HFFc6 (cell line): ENCODE measurements at regions not wholly inside any gene's neighbourhood (a gene's known extent, or its start where the extent isn't known, plus 50 kb on each side); places are given as distances from the start of the nearest gene placed in this dataset.

Experiments used
- DNase-seq: peaks from one replicate; pipeline ENCODE4 v3.0.0-alpha.2; 2018
- H3K27ac Mint-ChIP-seq: 2 replicates; pipeline ENCODE4 v1.8.0; 2020; ENCODE audit warnings: mild to moderate bottlenecking, mixed read lengths
- H3K27me3 Mint-ChIP-seq: 2 replicates; pipeline ENCODE4 v1.8.0; 2021; ENCODE audit warnings: mild to moderate bottlenecking, moderate library complexity, mixed read lengths; ENCODE audit not compliant: insufficient read depth
- H3K36me3 Mint-ChIP-seq: 2 replicates; pipeline ENCODE4 v1.8.0; 2021; ENCODE audit warnings: low read depth, mixed read lengths
- H3K4me1 Mint-ChIP-seq: 2 replicates; pipeline ENCODE4 v1.8.0; 2020; ENCODE audit warnings: low read depth, mixed read lengths
- H3K4me3 Mint-ChIP-seq: 2 replicates; pipeline ENCODE4 v1.8.0; 2020; ENCODE audit warnings: mild to moderate bottlenecking, moderate library complexity, mixed read lengths
- H3K9me3 Mint-ChIP-seq: 2 replicates; pipeline ENCODE4 v1.8.0; 2020; ENCODE audit warnings: mild to moderate bottlenecking, mixed read lengths
- CTCF ChIP-seq: fragments of 200-600 bp; sonication (generic); IDR thresholded peaks from 2 replicates; pipeline ENCODE4 v1.5.0; 2021; ENCODE audit warnings: antibody characterized with exemption, mild to moderate bottlenecking

- Mint-ChIP-seq H3K27ac (no peak overlapping the region), H3K4me3 (no peak overlapping the region), H3K27me3 (no peaks in the 10 kb centered on the region)
Observed at GRCh38 chr18:60746491-60746890, 373.9 kb upstream of the MC4R start.

DNA sequence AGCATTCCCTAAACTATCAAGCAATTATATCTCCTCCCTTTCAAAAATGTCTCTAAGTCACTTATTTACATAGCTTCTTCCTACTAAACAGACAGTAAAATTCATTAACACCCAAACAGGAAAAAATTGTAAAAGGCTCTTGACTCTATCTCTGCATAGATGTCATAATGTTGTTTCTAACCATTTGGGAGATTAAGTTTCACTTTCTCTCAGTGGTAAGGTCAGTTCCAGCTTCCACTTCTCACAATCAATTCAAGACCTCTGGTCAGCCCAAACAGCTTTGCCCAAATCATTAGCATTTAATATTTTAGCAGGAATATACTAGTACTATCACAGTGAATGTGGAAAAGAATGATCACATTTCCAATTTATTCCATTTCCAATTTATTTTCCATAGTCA lies 374.3 kb upstream of the MC4R start:
- peaks cover 16% of the 10 kb centered on the region for H3K9me3 Mint-ChIP-seq

More at GRCh38 chr18:60746491-60746890, 373.9 kb upstream of the MC4R start:
- no peak for TF ChIP-seq CTCF
- DNase-seq = no peak
- peaks cover 16% of the 10 kb centered on the region for H3K9me3 Mint-ChIP-seq
- H3K4me1 Mint-ChIP-seq = no peaks in the 10 kb centered on the region
- no peaks in the 10 kb centered on the region for H3K36me3 Mint-ChIP-seq

DNA sequence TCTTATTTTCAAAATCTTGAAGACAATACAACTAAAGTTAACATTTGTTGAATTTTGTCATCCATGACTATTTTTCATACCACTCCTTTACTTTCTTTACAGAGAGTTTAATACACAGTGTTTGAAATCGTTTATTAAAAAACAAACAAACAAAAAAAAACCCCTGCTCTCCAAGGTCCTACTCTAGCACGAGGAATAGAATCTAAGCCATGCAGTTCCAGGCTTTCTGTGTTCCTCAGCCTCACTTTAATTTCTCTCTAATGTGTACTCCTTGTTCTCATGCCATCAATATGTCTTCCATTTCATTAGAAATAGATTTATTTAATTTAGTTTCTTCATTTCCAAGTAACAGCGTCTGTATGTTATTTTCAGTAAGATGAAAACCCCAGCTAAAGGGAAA lies 381.2 kb upstream of the MC4R start:
- Mint-ChIP-seq H3K27me3 (no peaks in the 10 kb centered on the region), H3K27ac (no peak overlapping the region), H3K36me3 (no peaks in the 10 kb centered on the region), H3K9me3 (peaks cover 21% of the 10 kb centered on the region), H3K4me1 (no peaks in the 10 kb centered on the region), H3K4me3 (no peak overlapping the region)
- no peak for DNase-seq
- TF ChIP-seq CTCF = no peak

More for the DNA sequence above, 374.3 kb upstream of the MC4R start:
- TF ChIP-seq CTCF = no peak
- Mint-ChIP-seq H3K27me3 (no peaks in the 10 kb centered on the region), H3K4me3 (no peak overlapping the region), H3K4me1 (no peaks in the 10 kb centered on the region), H3K36me3 (no peaks in the 10 kb centered on the region), H3K27ac (no peak overlapping the region)
- DNase-seq = no peak

DNA sequence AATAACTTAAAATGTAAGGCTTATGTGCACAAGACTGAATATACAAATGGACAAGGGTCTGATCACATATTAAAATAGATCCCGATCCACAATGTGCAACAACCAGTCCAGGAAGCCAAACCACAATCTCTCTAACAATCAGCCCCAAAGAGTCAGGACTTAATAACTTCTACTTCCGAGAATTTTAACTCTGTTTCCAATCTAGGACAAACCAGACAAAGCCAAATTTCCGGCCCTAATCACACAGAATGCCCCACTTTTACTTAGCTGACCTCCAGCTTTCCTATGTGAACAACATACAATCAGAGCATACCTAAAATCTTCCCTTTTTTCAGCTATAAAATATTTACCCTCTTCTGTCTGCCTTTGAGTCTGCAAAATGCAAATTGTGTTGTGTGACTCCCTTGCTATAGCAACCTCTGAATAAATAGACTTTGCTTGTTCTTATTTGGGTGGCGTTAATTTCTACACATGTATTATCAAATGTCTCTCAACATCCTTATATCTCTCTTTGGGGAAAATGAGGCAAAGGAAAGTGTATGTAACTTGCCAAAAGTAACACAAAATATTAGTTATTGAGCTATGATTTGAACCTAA lies 381.9 kb upstream of the MC4R start:
- Mint-ChIP-seq H3K27ac (no peak overlapping the region), H3K4me3 (no peak overlapping the region), H3K36me3 (no peaks in the 10 kb centered on the region), H3K9me3 (peaks cover 21% of the 10 kb centered on the region), H3K27me3 (no peaks in the 10 kb centered on the region), H3K4me1 (no peaks in the 10 kb centered on the region)
- no peak for DNase-seq
- no peak for TF ChIP-seq CTCF

DNA sequence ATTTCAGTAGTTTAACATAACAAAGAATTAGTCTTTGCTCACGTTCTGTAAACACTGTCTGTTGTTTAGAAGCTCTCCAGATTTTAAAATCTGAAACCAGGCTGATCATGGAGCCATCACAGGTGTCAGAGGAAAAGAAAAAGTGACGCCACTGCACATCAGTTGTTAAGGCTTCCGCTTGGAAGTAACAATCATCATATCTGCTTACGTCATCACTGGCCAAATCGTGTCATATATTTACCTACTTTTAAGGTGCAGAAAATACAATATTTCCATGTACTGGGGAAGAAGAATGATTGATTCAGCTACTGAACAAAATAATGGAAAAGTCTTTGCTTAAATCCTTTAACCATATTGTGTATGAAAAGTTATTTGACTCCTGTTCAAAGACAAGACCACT lies 382.6 kb upstream of the MC4R start:
- H3K4me1 Mint-ChIP-seq = no peaks in the 10 kb centered on the region
- no peak overlapping the region for H3K4me3 Mint-ChIP-seq
- TF ChIP-seq CTCF = no peak
- no peaks in the 10 kb centered on the region for H3K27me3 Mint-ChIP-seq
- no peak overlapping the region for H3K27ac Mint-ChIP-seq
- no peak for DNase-seq
- H3K36me3 Mint-ChIP-seq = no peaks in the 10 kb centered on the region
- H3K9me3 Mint-ChIP-seq = peaks cover 21% of the 10 kb centered on the region

DNA sequence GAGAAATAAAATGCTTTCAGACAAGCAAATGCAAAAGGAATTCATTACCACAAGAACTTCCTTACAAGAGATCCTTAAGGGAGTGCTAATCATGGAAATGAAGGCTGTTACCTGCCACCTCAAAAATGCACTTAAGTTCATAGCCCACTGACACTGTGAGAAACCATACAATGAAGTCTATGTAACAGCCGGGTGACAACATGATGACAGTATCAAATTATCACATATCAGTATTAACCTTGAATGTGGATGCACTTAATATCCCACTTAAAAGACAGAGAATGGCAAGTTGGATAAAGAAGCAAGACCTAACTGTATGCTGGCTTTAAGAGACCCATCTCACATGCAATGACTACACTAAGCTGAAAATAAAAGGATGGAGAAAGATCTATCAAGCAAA lies 403.4 kb upstream of the MC4R start:
- Mint-ChIP-seq H3K4me1 (no peaks in the 10 kb centered on the region), H3K36me3 (no peaks in the 10 kb centered on the region; the same call in 1 of the 2 replicates), H3K27ac (no peak overlapping the region), H3K9me3 (peaks cover 68% of the 10 kb centered on the region), H3K4me3 (no peak overlapping the region), H3K27me3 (no peaks in the 10 kb centered on the region; the same call in 1 of the 2 replicates)
- DNase-seq = no peak
- TF ChIP-seq CTCF = no peak
